ENCODE measurements at regions not wholly inside any gene's neighbourhood (a gene's known extent, or its start where the extent isn't known, plus 50 kb on each side); places are given as distances from the start of the nearest gene placed in this dataset.
"Not testable (repeated sequence)": the region's sequence is repeated elsewhere in the genome, so short reads cannot be mapped to it uniquely, and the experiment has no call there.

- DNase-seq: no peak
Measured at GRCh38 chr11:42913731-42914130, 398.1 kb upstream of the API5 start.

GRCh38 chr11:42923651-42924050 is 388.1 kb upstream of the API5 start:
- DNase-seq: no peak

DNA sequence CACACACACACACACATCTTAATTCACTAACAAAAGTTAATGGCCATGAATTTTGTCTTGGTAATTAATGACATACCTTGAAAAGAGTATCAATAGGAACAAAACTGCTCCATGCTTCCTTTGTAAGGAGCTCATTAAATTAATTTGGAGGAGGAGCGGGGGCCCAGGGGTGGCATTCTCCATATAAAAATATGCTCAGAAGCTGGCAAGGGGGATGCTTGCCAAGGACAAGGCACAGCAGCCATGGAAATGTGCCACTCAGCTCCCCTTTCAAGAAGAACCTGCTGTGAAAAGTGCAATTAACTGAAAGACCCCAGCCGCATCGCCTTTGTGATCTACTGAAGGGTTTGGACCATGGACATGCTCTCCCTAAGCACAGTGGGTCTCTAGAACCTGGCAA is 385.9 kb upstream of the API5 start:
- DNase-seq: no peak

DNA sequence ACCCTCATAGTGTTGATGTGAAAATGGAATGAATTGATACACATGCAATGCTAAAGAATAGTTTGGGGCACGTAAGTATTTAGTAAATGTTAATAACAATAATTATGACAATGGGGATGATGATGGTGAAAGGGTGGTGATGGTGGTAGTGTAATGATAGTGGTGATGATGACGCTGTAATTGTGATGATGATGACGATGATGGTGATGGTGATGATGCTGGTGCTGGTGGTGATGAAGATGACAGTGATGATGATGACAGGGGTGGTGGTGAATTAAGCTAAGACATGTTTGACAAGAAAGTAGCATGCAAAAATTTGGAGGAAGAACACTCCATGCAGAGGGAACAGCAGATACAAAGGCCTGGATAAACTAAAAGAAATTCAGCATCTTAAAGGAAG is 364.4 kb upstream of the API5 start:
- DNase-seq: no peak

GRCh38 chr11:42949738-42950376 is 361.9 kb upstream of the API5 start:
- DNase-seq: not testable (repeated sequence)

DNA sequence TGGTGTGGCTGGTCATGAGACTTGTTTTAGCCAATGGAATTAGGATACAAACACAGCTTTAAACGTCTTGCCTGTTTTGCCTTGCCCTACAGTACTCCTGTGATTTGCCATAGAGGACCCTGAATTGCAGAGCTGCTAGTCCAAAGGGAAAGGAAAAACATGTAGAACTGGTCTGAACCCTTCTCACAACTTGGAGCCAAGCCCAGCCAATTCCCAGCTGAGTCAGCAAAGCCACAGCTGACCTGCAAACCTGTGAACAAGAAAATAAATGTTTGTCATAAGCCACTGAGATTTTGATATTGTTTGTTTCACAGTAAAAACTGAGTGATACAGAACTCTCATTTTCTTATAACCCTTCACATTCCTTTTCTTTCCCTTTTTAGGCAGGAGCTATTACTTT is 360.5 kb upstream of the API5 start:
- DNase-seq: no peak

GRCh38 chr11:42957831-42958230 is 354.0 kb upstream of the API5 start:
- DNase-seq: no peak

DNA sequence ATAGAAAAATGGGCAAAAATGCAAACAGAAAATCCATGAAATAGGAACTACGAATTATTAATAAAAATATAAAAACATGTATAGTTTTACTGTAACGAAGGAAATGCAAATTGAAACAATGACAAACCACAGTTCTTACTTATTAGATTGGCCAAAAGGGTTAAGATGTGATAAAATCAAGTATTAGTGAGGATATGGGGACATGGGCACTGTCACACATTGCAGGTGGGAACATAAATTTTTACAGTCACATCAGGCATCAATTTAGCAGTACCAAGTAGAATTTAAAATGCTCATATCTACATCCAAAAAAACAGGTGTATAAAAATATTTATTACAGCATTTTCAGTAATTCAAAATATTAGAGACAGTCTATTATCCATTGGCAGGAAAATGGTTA is 353.2 kb upstream of the API5 start:
- no peak for DNase-seq

DNA sequence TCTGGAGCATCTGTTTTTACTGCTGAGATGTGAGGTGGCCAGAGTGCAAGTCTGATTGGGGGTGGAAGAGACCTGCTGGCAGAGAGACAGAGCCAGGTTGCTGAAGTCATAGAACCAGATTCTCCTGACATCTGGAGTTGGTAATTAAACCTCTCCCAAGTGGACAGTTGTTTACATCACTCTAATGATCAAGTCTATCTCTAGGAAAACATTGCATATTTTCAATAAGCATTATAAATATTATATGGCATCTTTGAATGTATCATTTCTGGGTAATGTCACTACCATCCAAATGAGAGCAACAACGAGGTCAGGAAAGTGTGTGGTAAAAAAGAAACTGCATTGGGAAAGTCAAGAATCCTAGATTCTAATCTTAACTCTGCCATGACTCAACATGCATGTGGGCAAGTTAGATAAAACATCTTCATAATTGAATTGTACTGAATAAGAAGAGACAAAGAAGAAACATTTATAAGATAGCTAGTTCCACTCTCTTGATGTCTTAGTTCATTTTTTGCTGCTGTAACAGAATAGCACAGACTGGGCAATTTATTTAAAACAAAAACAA is 351.2 kb upstream of the API5 start:
- DNase-seq: no peak

DNA sequence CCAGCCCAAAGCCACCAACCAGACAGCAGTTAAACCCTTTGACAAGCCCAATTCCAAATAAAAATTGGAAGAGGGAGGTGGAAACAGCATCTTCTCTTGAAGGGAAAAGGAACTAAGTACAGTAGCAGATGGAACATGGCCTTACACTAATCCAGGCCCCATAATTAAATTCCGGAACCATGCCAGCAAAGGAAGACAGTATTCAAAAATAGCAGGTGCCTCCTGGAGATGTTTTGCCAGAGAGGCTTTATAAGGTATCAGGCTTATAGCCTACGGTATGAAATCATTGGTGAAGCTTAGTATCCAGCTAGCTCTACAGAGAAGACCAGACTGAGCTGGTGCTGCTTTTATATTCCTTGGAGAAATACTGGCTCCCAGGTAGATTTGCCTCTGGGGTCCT is 344.1 kb upstream of the API5 start:
- no peak for DNase-seq

- DNase-seq: peak; percentile 70
Measured at GRCh38 chr11:42972741-42973140, 339.1 kb upstream of the API5 start.

GRCh38 chr11:42974510-42975179 is 337.2 kb upstream of the API5 start:
- no peak for DNase-seq

GRCh38 chr11:42975180-42975529 is 336.6 kb upstream of the API5 start:
- DNase-seq: no peak

DNA sequence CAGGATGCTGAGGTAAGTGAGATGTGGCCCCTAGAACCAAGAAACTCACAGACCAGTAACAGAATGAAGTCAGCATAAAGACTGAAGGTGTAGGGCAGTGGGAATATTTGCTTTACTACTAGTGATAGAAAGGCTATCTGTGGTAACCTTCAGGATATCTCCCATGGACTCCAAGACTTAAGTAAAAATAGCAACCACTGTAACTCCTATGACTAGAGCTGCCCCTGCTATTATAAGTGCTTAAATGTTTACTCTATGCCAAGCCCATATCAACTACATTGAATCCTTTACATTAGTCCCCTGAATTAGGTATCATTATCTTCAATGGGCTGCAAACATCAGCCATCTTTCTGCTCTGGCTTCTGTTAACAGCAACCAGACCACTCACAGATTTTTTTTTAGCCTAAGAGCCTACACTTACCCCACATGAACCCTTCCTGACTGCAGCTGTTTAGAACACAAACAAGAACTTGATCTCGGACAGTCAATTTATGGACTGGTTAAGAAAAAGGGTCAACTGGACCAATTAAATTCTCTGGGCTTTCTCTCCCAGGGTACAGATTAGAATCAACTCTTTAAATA is 335.1 kb upstream of the API5 start:
- DNase-seq: peak; percentile 5

- no peak for DNase-seq
Measured at GRCh38 chr11:42992594-42992993, 319.2 kb upstream of the API5 start.

DNA sequence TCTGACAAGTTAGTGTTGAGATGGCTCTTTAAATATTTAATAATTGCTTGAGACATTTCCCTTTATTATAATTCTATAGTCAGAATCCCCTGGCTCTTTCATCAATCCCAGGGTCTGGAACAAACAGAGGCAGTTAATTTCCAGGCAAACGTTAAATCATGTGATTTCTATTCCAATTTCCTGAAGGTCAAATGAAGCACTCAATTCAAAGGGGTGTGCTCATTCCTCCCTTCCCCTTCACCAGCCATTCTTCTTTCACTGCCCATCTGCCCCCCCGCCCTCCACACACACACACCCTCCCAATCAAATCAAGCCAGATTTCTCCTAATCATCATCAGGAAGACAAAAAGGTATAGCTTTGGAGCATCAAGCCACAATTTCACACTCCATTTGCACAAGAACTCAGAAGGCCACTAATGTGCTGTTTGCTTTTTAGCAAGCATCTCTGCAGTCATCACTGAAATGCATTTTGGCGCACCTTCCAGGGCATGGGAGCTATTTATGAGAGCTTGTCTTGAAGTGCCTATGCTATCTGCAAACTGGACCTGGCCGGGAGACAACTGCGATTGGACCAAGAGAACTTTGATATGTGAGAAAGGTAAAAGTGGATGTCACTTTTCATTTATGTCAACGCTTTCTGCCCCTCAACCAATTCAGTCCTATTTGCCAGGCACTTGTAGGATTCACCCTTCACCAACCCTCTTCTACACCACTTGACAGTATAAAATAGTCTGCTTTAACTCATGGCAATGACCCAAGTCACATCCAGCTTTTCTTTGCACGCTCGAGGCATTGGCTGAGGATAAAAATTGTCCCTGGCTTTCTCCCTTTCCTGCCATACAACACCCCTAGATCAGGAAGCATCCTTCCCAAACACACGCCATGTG is 315.1 kb upstream of the API5 start:
- DNase-seq: peak; percentile 72

- DNase-seq: not testable (repeated sequence)
Measured at GRCh38 chr11:43004879-43005278, 306.9 kb upstream of the API5 start.

DNA sequence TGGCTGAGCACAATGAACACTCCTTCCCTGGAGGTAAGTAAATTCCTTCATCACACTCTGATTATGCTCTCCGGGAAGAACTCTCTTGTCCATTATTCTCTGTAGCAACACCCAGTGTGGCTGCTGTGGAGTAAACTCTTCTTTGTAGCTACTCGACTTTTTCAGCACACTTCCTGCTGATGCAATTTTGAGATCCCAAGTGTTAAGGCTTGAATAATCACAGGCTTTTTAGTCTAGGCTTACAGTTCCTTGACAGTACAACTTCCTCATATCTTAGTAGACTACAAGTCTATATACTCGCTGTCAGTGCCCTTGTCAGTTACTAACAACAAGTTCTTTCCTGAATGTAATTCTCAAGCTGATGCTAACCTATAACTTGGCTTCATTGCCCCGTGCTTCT is 301.8 kb upstream of the API5 start:
- DNase-seq: no peak

- no peak for DNase-seq
Measured at GRCh38 chr11:43012606-43013005, 299.2 kb upstream of the API5 start.

DNA sequence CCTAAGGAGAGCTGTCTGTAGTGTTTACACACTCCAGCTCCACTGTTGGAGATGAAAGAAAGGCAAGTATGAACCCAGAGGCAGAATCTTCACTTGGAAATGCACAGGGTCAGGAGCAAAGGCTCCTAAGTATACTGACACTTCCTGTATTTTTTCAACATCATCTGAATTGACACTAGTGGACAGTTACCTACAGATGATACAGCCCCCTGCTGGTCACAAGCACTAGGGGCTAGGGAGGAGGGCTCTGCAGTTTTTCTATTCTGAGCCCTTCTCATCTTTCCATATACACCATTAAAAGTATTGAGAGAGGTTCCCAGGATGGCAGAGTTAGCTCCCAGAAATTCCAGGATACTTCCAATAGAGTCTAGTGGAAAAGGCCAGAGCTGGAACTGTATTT is 290.3 kb upstream of the API5 start:
- peak; percentile 35 for DNase-seq

DNA sequence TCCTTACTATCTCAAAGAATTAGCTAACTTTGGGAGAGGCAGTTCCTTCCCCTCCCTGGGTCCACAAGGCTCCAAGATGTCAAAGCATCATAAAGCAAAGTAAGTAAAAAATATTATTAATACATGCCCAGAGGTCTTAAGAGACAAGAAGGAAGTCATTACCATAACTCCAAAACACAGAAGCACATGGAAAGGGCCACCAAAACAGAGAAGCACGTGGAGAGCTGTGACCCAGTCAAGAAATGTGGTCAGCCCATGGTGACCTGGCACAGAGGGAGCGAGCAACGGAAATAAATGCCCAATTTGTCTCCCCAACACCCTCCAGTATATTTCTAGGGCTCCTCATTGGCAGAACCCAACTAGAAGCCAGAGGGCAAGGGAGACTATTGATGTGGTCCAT is 277.5 kb upstream of the API5 start:
- DNase-seq: no peak

DNA sequence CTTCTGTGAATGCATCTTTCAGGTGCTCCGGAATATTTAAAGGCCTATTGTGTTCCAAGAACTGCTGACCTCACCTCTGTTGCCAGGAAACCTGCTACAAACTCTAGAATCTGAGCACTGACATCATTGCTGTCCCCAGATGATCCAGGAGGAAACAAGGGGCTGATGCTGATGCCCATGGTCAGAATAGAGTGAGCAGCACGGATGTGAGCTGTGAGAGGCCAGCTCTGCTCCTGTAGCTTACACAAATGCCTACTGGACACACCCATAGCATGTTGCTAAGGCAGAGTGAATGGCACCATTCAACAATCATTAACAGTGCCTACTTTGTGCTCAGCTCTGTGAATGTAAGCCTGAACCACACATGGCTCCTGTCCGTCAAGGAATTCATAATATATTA is 276.7 kb upstream of the API5 start:
- no peak for DNase-seq

DNA sequence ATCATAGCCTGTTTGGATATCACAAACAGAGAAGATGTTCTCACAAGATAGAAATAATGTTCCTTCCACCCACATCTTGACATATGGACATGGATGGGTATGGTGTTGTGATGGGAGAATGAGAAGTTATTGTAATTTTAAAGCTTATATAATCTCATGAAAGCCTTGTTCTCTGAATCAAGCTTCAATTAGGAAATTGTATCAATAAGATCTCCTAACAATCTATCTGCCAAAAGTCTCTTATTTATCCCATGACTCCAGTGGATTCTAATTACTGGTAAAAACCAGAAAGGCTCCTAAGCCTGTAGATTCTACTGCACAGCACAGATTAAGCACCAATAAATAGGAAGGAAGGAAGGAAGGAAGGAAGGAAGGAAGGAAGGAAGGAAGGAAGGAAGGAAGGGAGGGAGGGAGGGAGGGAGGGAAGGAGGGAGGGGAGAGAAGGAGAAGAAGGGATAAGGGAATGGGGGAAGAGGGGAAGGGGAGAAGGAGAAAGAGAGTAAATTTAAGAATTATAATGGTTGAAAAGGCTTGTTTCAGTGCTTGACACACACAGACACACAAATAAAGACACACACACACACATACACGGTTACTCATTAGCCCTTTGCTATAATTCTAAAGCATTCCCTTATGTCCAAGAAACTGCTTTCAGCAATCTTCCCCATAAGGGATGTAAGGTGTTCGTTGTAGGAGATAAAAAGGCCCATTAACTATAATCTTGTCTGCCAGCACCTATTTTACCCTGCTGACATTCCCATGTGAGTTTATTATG is 258.0 kb upstream of the API5 start:
- no peak for DNase-seq
